Activated CD8-positive, alpha-beta T cell treated with anti-CD3 and anti-CD28 coated beads for 36 hours (primary cell): ENCODE measurements at regions not wholly inside any gene's neighbourhood (a gene's known extent, or its start where the extent isn't known, plus 50 kb on each side); places are given as distances from the start of the nearest gene placed in this dataset.

ENCODE experiments used
- ATAC-seq: fragments of 200-7000 bp; cut with Tn5 transposase; one replicate; pipeline ENCODE4 v1.10.0; 2021; ENCODE audit warnings: mild to moderate bottlenecking, moderate library complexity
- CTCF ChIA-PET: fragments of 350-600 bp; sonication (Branson Sonifier 250); formaldehyde crosslinking; loops from one replicate; lab custom pipeline; 2021; ENCODE audit warnings: antibody characterized with exemption; lab: Charles Lee
- POLR2A ChIA-PET: fragments of 350-600 bp; sonication (Branson Sonifier 250); formaldehyde crosslinking; loops from one replicate; lab custom pipeline; 2021; ENCODE audit warnings: antibody characterized with exemption; lab: Charles Lee
- DNase-seq: peaks from one replicate; pipeline ENCODE4 v3.0.0-alpha.2; 2020
- H3K27ac Mint-ChIP-seq: one replicate; pipeline ENCODE4 v1.8.0; 2021; ENCODE audit warnings: mild to moderate bottlenecking, mixed read lengths
- H3K27me3 Mint-ChIP-seq: one replicate; pipeline ENCODE4 v1.8.0; 2021; ENCODE audit warnings: mixed read lengths
- H3K36me3 Mint-ChIP-seq: one replicate; pipeline ENCODE4 v1.8.0; 2021; ENCODE audit warnings: low read depth, mixed read lengths
- H3K4me1 Mint-ChIP-seq: one replicate; pipeline ENCODE4 v1.8.0; 2021; ENCODE audit warnings: low read depth, mixed read lengths
- H3K4me3 Mint-ChIP-seq: one replicate; pipeline ENCODE4 v1.8.0; 2021; ENCODE audit warnings: mild to moderate bottlenecking, moderate library complexity, mixed read lengths
- H3K9me3 Mint-ChIP-seq: one replicate; pipeline ENCODE4 v1.8.0; 2021; ENCODE audit warnings: mixed read lengths
- intact Hi-C: fragments of 100-400 bp; cut with micrococcal nuclease; formaldehyde crosslinking; loops from one replicate; pipeline ENCODE4 v1.10.0; 2022
- TF ChIP-seq, protein P1 (sequence below): fragments of 200-600 bp; IDR thresholded peaks from one replicate; pipeline ENCODE4 v1.8.0; 2022; ENCODE audit warnings: antibody characterized with exemption, mild to moderate bottlenecking

GRCh38 chr1:168811176-168811575 lies 82.2 kb upstream of the DPT start:
- DNase-seq (no peak), ATAC-seq (no peak)
- intact Hi-C loops, result no loop called here
- Mint-ChIP-seq H3K27ac (no peak overlapping the region), H3K9me3 (no peaks in the 10 kb centered on the region), H3K27me3 (peaks cover 2% of the 10 kb centered on the region), H3K4me1 (no peaks in the 10 kb centered on the region), H3K4me3 (no peak overlapping the region), H3K36me3 (no peaks in the 10 kb centered on the region)
- CTCF ChIA-PET, result no interaction called here
- TF ChIP-seq, protein P1, sequence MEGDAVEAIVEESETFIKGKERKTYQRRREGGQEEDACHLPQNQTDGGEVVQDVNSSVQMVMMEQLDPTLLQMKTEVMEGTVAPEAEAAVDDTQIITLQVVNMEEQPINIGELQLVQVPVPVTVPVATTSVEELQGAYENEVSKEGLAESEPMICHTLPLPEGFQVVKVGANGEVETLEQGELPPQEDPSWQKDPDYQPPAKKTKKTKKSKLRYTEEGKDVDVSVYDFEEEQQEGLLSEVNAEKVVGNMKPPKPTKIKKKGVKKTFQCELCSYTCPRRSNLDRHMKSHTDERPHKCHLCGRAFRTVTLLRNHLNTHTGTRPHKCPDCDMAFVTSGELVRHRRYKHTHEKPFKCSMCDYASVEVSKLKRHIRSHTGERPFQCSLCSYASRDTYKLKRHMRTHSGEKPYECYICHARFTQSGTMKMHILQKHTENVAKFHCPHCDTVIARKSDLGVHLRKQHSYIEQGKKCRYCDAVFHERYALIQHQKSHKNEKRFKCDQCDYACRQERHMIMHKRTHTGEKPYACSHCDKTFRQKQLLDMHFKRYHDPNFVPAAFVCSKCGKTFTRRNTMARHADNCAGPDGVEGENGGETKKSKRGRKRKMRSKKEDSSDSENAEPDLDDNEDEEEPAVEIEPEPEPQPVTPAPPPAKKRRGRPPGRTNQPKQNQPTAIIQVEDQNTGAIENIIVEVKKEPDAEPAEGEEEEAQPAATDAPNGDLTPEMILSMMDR, result no peak
- POLR2A ChIA-PET, result no interaction called here

DNA sequence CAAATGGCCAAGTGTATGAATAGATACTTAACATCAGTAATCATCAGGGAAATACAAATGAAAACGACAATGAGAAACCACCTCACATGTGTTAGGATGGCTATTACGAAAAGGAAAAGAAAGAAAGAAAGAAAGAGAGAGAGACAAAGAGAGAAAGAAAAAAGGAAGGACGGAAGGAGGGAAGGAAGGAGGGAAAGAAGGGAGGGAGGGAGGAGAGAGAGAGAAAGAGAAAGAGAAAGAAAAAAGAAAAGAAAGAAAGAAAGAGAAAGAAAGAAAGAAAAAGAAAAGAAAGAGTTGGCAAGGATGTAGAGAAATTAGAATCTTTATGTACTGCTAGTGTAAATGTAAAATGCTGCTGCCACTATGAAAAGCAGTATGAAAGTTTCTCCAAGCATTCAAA lies 90.7 kb upstream of the DPT start:
- intact Hi-C loops, result no loop called here
- no peak for ATAC-seq
- H3K9me3 Mint-ChIP-seq, result no peaks in the 10 kb centered on the region
- no peak overlapping the region for H3K4me3 Mint-ChIP-seq
- peaks cover 28% of the 10 kb centered on the region for H3K4me1 Mint-ChIP-seq
- H3K36me3 Mint-ChIP-seq, result no peaks in the 10 kb centered on the region
- no peak for DNase-seq
- TF ChIP-seq, protein P1, result peak; percentile 29
- CTCF ChIA-PET, result no interaction called here
- H3K27ac Mint-ChIP-seq, result no peak overlapping the region
- POLR2A ChIA-PET, result no interaction called here
- peaks cover 4% of the 10 kb centered on the region for H3K27me3 Mint-ChIP-seq

DNA sequence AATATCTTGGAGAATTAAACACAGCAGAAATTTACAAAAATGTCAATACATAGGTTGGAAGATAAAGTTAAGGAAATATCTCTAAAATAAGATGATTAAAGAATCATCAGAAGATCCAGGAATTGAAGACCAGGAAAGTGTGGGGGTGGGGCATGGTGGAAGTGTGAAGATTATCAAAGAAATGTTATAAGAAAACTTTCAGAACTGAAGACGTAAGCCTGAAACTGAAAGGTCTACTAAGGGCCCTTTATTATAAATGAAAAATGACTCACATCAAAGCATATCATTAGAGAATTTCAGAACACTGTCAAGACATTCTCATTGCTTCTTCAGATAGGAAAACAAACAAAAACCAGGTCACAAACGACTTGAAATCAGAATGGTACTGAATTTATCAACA lies 92.4 kb upstream of the DPT start:
- peak overlapping the region; percentile 22 for H3K27ac Mint-ChIP-seq
- intact Hi-C loops, result no loop called here
- TF ChIP-seq, protein P1, result no peak
- POLR2A ChIA-PET, result interaction anchor here (0.8 kb wide), 1 partner anchor 18 kb away, joined by 3 read pairs; no protein-coding TSS in a partner anchor
- no peaks in the 10 kb centered on the region for H3K36me3 Mint-ChIP-seq
- ATAC-seq (peak; percentile 45), DNase-seq (peak; percentile 46)
- peaks cover 1% of the 10 kb centered on the region for H3K9me3 Mint-ChIP-seq
- H3K4me1 Mint-ChIP-seq, result peaks cover 30% of the 10 kb centered on the region
- peaks cover 6% of the 10 kb centered on the region for H3K27me3 Mint-ChIP-seq
- CTCF ChIA-PET, result no interaction called here
- H3K4me3 Mint-ChIP-seq, result no peak overlapping the region

DNA sequence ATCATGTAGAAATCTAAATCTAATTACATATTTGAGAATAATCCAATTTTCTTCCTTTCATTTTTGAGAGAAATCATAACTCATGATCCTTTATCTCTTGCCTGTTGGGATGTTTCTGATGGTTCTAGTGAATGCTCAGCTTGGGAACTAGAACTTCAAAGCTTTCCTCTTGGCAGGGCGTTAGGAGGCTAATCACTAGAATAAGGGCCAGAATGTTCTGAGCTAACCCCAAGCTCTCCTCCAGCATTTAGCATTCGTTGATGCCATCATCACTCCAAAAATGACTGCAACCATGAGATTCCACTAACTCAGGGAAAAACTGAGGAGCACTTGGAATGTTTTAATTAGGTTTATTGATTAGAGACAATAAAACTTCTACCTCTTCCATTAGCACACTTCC lies 93.9 kb upstream of the DPT start:
- peaks cover 6% of the 10 kb centered on the region for H3K27me3 Mint-ChIP-seq
- H3K27ac Mint-ChIP-seq, result no peak overlapping the region
- POLR2A ChIA-PET, result no interaction called here
- no peaks in the 10 kb centered on the region for H3K36me3 Mint-ChIP-seq
- intact Hi-C loops, result no loop called here
- DNase-seq (no peak), ATAC-seq (no peak)
- H3K9me3 Mint-ChIP-seq, result peaks cover 1% of the 10 kb centered on the region
- TF ChIP-seq, protein P1, result no peak
- CTCF ChIA-PET, result interaction anchor here (1.9 kb wide), 1 partner anchor 480 kb away, joined by 5 read pairs; no protein-coding TSS in a partner anchor
- H3K4me1 Mint-ChIP-seq, result peaks cover 30% of the 10 kb centered on the region
- no peak overlapping the region for H3K4me3 Mint-ChIP-seq

- Mint-ChIP-seq H3K4me1 (peaks cover 30% of the 10 kb centered on the region), H3K27ac (no peak overlapping the region), H3K4me3 (no peak overlapping the region), H3K36me3 (no peaks in the 10 kb centered on the region), H3K27me3 (peaks cover 4% of the 10 kb centered on the region), H3K9me3 (peaks cover 1% of the 10 kb centered on the region)
- ChIA-PET POLR2A (interaction anchor here (1.0 kb wide), 1 partner anchor 10 kb away, joined by 3 read pairs; no protein-coding TSS in a partner anchor), CTCF (interaction anchor here (1.3 to 1.9 kb wide), 2 partner anchors 18 to 481 kb away, joined by 3 to 5 read pairs; no protein-coding TSS in a partner anchor)
- no peak for ATAC-seq
- no peak for DNase-seq
- TF ChIP-seq, protein P1, result no peak
- intact Hi-C loops, result no loop called here
These were observed 95.0 kb upstream of the DPT start for GRCh38 chr1:168823988-168824387.
